ENCODE measurements at regions not wholly inside any gene's neighbourhood (a gene's known extent, or its start where the extent isn't known, plus 50 kb on each side); places are given as distances from the start of the nearest gene placed in this dataset.

- DNase-seq (ENCODE audit: low read depth) = no peak
- TF ChIP-seq, protein P1, sequence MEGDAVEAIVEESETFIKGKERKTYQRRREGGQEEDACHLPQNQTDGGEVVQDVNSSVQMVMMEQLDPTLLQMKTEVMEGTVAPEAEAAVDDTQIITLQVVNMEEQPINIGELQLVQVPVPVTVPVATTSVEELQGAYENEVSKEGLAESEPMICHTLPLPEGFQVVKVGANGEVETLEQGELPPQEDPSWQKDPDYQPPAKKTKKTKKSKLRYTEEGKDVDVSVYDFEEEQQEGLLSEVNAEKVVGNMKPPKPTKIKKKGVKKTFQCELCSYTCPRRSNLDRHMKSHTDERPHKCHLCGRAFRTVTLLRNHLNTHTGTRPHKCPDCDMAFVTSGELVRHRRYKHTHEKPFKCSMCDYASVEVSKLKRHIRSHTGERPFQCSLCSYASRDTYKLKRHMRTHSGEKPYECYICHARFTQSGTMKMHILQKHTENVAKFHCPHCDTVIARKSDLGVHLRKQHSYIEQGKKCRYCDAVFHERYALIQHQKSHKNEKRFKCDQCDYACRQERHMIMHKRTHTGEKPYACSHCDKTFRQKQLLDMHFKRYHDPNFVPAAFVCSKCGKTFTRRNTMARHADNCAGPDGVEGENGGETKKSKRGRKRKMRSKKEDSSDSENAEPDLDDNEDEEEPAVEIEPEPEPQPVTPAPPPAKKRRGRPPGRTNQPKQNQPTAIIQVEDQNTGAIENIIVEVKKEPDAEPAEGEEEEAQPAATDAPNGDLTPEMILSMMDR (IDR thresholded peaks at IDR 0.05; ENCODE audit: insufficient read depth, low read depth, low read length, missing control alignments) = no peak
- no peak overlapping the region for H3K4me3 ChIP-seq (ENCODE audit: low read length)
Measured at GRCh38 chr22:48370508-48371325, 1457.0 kb downstream of the BRD1 start.

DNA sequence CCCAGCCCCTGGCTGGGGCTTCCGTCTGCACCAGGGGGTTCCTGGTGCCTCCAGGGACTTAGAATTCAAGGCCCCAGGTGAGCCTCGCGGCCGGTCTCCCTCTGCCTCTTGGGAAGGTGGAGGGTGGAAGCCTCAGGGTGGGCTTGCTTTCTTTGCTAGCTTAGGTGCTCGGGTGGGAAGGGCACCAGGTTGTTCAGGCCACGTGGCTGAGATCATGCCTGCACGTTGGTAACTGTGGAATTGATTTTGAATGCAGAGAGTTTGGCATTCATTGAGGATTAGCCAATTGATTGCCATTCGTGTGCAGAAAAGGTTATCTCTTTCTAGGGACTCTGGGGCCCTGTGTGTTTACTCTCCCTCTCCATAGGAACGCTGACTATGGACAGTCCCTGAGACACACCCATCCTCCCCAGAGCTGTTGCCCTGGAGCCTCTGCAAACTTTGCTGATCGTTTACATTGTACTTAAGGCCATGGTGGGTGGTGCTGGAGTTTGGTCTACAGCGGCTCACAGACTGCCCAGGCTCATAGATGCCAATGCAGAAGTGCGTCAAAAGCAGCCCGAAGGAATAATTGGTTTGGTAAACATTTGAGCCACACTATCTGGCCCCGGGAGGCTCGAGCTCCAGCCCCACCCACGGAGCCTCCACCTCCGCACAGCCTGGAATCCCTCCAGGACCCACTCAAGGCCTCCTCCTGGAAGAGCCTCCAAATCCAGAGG lies 1457.7 kb downstream of the BRD1 start:
- TF ChIP-seq, protein P1 (IDR thresholded peaks at IDR 0.05; ENCODE audit: insufficient read depth, low read depth, low read length, missing control alignments) = no peak
- H3K4me3 ChIP-seq (ENCODE audit: low read length) = no peak overlapping the region
- no peak for DNase-seq (ENCODE audit: low read depth)

DNA sequence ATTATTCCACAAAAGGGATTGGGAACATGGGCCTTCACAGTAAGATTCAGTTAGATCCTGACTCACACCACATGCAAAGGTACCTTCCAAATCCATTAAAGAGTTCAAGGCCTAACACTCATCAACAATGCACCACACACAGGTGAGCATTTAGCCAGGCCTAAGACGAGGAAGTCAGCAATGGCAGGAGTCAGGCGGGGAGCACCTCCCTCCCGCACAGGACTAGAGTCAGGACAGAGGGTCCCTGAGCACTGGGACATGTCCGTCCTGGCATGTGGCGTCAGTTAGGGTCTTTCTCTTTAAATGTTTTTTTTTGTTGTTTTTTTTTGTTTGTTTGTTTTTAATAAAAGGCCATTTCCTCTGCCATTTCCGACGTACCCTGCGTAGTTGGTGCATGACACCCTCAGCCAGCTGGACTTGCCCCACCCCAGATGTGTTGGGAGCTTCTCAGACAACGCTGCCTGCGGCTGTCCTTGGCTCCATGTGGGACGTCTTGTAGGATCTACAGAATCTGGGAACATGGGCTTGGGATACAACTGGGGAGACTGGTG lies 1458.6 kb downstream of the BRD1 start:
- no peak overlapping the region for H3K4me3 ChIP-seq (ENCODE audit: low read length)
- no peak for DNase-seq (ENCODE audit: low read depth)
- TF ChIP-seq, protein P1 (IDR thresholded peaks at IDR 0.05; ENCODE audit: insufficient read depth, low read depth, low read length, missing control alignments) = no peak

DNA sequence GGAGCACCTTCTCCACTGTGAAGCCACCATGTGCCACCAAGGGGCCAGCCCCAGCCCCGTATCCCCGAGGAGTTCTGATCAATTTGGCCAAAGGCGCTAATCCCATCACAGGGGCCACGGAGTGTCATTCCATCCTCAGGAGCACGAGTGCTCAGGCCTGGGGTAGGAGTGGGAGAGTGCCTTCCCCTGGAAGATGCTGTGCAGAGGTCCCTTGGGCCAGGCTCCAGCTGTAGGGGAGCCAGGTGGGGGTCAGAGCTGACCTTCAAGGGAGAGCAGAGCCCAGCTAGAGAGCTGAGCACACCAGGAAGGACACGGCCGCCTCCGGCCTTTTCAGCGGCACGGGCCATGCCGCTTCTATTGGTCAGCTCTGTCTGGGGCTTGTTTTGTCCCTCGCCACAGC lies 1459.9 kb downstream of the BRD1 start:
- TF ChIP-seq, protein P1 (IDR thresholded peaks at IDR 0.05; ENCODE audit: insufficient read depth, low read depth, low read length, missing control alignments) = no peak
- H3K4me3 ChIP-seq (ENCODE audit: low read length) = no peak overlapping the region
- DNase-seq (ENCODE audit: low read depth) = no peak

DNA sequence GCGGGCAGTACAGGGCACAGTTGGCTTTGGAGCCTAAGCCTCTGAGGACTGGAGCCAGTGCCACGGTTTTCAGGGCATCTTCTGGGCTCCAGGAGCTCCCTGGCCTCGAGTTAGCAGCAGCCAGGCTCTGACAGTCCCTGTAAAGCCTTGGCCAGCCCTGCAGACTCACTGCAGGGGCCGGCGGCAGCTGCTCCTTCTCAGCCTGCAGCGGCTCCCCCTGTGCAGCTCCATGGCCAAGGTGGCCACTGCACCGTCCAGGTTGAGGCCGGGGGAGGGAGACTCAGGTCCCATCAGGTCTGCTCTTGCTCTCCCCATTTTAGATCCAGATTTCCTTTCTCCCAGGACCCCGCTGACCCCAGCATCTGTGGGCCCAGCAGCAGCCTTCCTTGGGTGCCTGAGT lies 1461.1 kb downstream of the BRD1 start:
- TF ChIP-seq, protein P1 (IDR thresholded peaks at IDR 0.05; ENCODE audit: insufficient read depth, low read depth, low read length, missing control alignments) = no peak
- H3K4me3 ChIP-seq (ENCODE audit: low read length) = no peak overlapping the region
- no peak for DNase-seq (ENCODE audit: low read depth)

DNA sequence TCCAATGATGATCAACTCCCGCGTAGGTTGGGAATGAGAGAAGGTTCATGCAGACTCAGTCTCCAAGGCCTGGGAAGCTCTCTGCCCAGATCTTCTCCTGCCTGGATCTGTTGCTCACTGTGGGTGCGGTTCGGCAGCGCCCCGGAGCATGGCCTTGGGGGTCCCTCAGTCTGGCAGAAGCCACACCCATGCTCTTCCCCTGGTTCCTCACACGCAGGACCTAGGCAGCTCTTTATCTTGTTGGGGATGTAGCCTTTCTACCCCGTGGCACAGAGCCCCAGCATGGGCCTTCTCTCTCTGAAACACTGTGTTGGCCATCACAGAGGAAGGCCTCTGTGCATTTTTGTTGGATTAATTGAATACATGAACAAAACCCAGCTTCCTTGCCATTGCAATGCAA lies 1461.6 kb downstream of the BRD1 start:
- TF ChIP-seq, protein P1 (IDR thresholded peaks at IDR 0.05; ENCODE audit: insufficient read depth, low read depth, low read length, missing control alignments) = no peak
- no peak overlapping the region for H3K4me3 ChIP-seq (ENCODE audit: low read length)
- DNase-seq (ENCODE audit: low read depth) = no peak

All from epithelial cell of esophagus (primary cell).